Duodenal mucosa (tissue), 2 donors: ENCODE measurements at regions not wholly inside any gene's neighbourhood (a gene's known extent, or its start where the extent isn't known, plus 50 kb on each side); places are given as distances from the start of the nearest gene placed in this dataset.
"Not testable (repeated sequence)": the region's sequence is repeated elsewhere in the genome, so short reads cannot be mapped to it uniquely, and the experiment has no call there.

Experiments
- H3K27ac ChIP-seq: one replicate; pipeline ENCODE4 v1.7.0; 2013; ENCODE audit warnings: low read depth, low read length
- H3K27me3 ChIP-seq, 2 donors: one replicate each; pipeline ENCODE4 v1.7.0; 2013; ENCODE audit warnings: low read length in 2 of 2, control low read depth in 1 of 2; ENCODE audit not compliant: insufficient read depth in 2 of 2, control insufficient read depth in 1 of 2
- H3K36me3 ChIP-seq, 2 donors: one replicate each; pipeline ENCODE4 v1.7.0; 2013; ENCODE audit warnings: low read length in 2 of 2, control low read depth in 1 of 2; ENCODE audit not compliant: insufficient read depth in 2 of 2, control insufficient read depth in 1 of 2
- H3K4me1 ChIP-seq, 2 donors: one replicate each; pipeline ENCODE4 v1.7.0; 2013; ENCODE audit warnings: low read length in 2 of 2, control low read depth in 1 of 2; ENCODE audit not compliant: insufficient read depth in 2 of 2, control insufficient read depth in 1 of 2
- H3K4me3 ChIP-seq, 2 donors: one replicate each; pipeline ENCODE4 v1.7.0; 2013; ENCODE audit warnings: low read length in 2 of 2, low read depth in 1 of 2
- H3K9ac ChIP-seq, 2 donors: one replicate each; pipeline ENCODE4 v1.7.0; 2013; ENCODE audit warnings: low read length in 2 of 2, low read depth in 1 of 2
- H3K9me3 ChIP-seq, 2 donors: one replicate each; pipeline ENCODE4 v1.7.0; 2013; ENCODE audit warnings: low read length in 2 of 2, control low read depth in 1 of 2; ENCODE audit not compliant: control insufficient read depth in 1 of 2

DNA sequence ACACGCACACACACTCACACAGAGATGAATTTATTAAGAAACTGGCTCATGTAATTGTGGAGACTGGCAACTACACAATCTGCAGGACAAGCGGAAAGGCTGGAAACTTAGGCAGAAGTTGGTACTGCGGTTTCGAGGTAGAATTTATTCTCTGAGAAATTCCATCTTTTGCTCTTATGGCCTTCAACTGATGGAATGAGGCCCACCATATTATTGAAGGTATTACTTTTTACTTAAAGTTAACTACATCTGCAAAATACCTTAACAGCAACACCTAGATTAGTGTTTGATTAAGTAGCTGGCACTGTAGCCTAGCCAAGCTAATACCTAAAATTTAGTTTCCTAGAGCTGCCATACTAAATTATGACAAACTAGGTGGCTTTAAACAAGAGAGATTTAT, 384.0 kb upstream of the UBE2E3 start:
- Histone ChIP-seq H3K9me3 (no peaks in the 10 kb centered on the region), H3K27ac (no peak overlapping the region), H3K36me3 (no peaks in the 10 kb centered on the region), H3K9ac (no peak overlapping the region), H3K27me3 (no peaks in the 10 kb centered on the region), H3K4me3 (no peak overlapping the region), H3K4me1 (no peaks in the 10 kb centered on the region)

DNA sequence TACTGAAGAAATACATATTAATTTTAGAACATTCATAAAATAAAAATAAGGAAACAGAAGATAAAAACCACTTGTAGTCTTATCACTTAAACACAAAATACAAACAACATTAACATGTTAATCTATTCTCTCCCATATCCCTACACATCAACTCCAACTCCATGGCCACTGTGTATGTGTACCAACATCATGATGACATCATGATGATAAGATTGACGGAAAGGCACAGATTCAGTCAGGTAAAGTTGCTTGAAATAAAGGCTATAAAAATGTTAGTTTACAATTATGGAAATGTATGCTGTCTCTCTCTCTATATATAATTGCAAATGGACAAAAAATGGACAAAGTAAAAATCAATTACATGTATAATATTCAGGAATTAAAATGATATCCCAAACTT, 388.5 kb upstream of the UBE2E3 start:
- Histone ChIP-seq H3K9me3 (no peaks in the 10 kb centered on the region), H3K4me3 (no peak overlapping the region), H3K4me1 (no peaks in the 10 kb centered on the region), H3K27me3 (no peaks in the 10 kb centered on the region), H3K9ac (no peak overlapping the region), H3K27ac (no peak overlapping the region), H3K36me3 (no peaks in the 10 kb centered on the region)

GRCh38 chr2:180591093-180591781, 389.2 kb upstream of the UBE2E3 start:
- H3K27me3 ChIP-seq, H3K4me1 ChIP-seq, H3K36me3 ChIP-seq, H3K9ac ChIP-seq, H3K4me3 ChIP-seq, H3K27ac ChIP-seq, H3K9me3 ChIP-seq: not testable (repeated sequence)

DNA sequence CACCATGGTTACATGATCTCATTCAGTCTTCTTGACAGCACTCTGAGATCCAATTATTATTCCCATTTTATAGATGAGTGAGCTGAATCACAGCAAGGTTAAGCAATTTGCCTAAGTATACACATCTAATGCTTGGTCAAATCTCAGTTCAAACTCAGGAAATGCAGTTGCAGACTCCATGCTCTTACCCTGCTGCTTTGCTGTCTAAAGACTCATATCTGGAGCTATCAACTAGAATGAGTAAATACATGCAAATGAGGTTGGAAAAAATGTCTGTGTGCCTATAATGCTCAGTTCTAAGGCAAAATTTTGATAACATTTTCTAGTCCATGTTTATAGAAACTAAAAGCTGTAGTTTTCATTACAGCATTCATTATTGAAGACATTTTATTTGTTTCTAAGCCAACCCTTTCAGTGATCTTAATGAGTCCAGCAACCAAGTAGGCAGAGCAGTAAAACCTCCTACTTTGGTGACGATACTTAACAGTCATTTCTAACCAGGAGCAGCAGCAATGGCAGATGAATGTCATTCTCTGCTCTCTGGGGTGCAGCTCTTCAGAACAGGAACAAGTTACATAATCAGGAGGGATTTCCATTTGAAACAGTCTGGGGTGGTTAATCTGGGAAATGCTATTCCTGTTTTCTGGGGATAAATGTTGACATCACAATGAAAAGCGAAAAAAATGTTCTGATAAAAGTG, 396.8 kb upstream of the UBE2E3 start:
- no peak overlapping the region for H3K27ac ChIP-seq
- H3K4me3 ChIP-seq: no peak overlapping the region
- no peaks in the 10 kb centered on the region for H3K9me3 ChIP-seq
- H3K27me3 ChIP-seq: no peaks in the 10 kb centered on the region
- no peak overlapping the region for H3K9ac ChIP-seq
- no peaks in the 10 kb centered on the region for H3K36me3 ChIP-seq
- no peaks in the 10 kb centered on the region for H3K4me1 ChIP-seq

- Histone ChIP-seq H3K4me1 (no peaks in the 10 kb centered on the region), H3K27me3 (no peaks in the 10 kb centered on the region), H3K9me3 (no peaks in the 10 kb centered on the region), H3K27ac (no peak overlapping the region), H3K4me3 (no peak overlapping the region), H3K9ac (no peak overlapping the region), H3K36me3 (no peaks in the 10 kb centered on the region)
Measured at GRCh38 chr2:180579388-180579787, 401.0 kb upstream of the UBE2E3 start.

- Histone ChIP-seq H3K27me3 (no peaks in the 10 kb centered on the region), H3K9ac (no peak overlapping the region), H3K36me3 (no peaks in the 10 kb centered on the region), H3K27ac (no peak overlapping the region), H3K4me3 (no peak overlapping the region), H3K9me3 (no peaks in the 10 kb centered on the region), H3K4me1 (no peaks in the 10 kb centered on the region)
Measured at GRCh38 chr2:180578441-180578840, 402.0 kb upstream of the UBE2E3 start.

- Histone ChIP-seq H3K4me1 (no peaks in the 10 kb centered on the region), H3K9ac (no peak overlapping the region), H3K9me3 (no peaks in the 10 kb centered on the region), H3K36me3 (no peaks in the 10 kb centered on the region), H3K27me3 (no peaks in the 10 kb centered on the region), H3K4me3 (no peak overlapping the region), H3K27ac (no peak overlapping the region)
Measured at GRCh38 chr2:180577567-180577966, 402.8 kb upstream of the UBE2E3 start.

GRCh38 chr2:180573951-180574350, 406.5 kb upstream of the UBE2E3 start:
- Histone ChIP-seq H3K9me3 (no peaks in the 10 kb centered on the region), H3K4me3 (no peak overlapping the region), H3K36me3 (no peaks in the 10 kb centered on the region), H3K9ac (no peak overlapping the region), H3K27me3 (no peaks in the 10 kb centered on the region), H3K27ac (no peak overlapping the region), H3K4me1 (no peaks in the 10 kb centered on the region)

- H3K9ac ChIP-seq: no peak overlapping the region
- no peaks in the 10 kb centered on the region for H3K36me3 ChIP-seq
- no peaks in the 10 kb centered on the region for H3K27me3 ChIP-seq
- no peak overlapping the region for H3K4me3 ChIP-seq
- H3K9me3 ChIP-seq: no peaks in the 10 kb centered on the region
- H3K4me1 ChIP-seq: no peaks in the 10 kb centered on the region
- no peak overlapping the region for H3K27ac ChIP-seq
Measured at GRCh38 chr2:180572346-180572745, 408.1 kb upstream of the UBE2E3 start.

GRCh38 chr2:180571559-180571958, 408.8 kb upstream of the UBE2E3 start:
- no peak overlapping the region for H3K9ac ChIP-seq
- no peaks in the 10 kb centered on the region for H3K9me3 ChIP-seq
- H3K36me3 ChIP-seq: no peaks in the 10 kb centered on the region
- H3K4me3 ChIP-seq: no peak overlapping the region
- no peak overlapping the region for H3K27ac ChIP-seq
- no peaks in the 10 kb centered on the region for H3K27me3 ChIP-seq
- no peaks in the 10 kb centered on the region for H3K4me1 ChIP-seq
